Thyroid gland (tissue), 4 donors: ENCODE measurements at regions not wholly inside any gene's neighbourhood (a gene's known extent, or its start where the extent isn't known, plus 50 kb on each side); places are given as distances from the start of the nearest gene placed in this dataset.

Experiments used
- CTCF ChIP-seq, 6 experiments: fragments of 200-600 bp in 3 of 6; fragments of 450-650 bp in 3 of 6; sonication (generic) in 3 of 6; IDR thresholded peaks; one replicate each; pipeline ENCODE4 v1.5.1; 2016 to 2019; ENCODE audit warnings: antibody characterized with exemption in 6 of 6, mild to moderate bottlenecking in 2 of 6, inconsistent platforms in 1 of 6, moderate library complexity in 1 of 6
- POLR2A ChIP-seq, 2 donors: fragments of 450-650 bp; IDR thresholded peaks; one replicate each; pipeline ENCODE4 v1.6.1; 2017; ENCODE audit warnings: antibody characterized with exemption in 2 of 2, mild to moderate bottlenecking in 2 of 2, moderate library complexity in 1 of 2

- TF ChIP-seq CTCF (IDR thresholded peaks at IDR 0.05), result no peak
- TF ChIP-seq POLR2A (IDR thresholded peaks at IDR 0.05), result no peak
These were observed 180.8 kb upstream of the GPC6 start for GRCh38 chr13:93045836-93046235.
